Breast epithelium (tissue), 4 donors: ENCODE measurements at regions not wholly inside any gene's neighbourhood (a gene's known extent, or its start where the extent isn't known, plus 50 kb on each side); places are given as distances from the start of the nearest gene placed in this dataset.

Source experiments
- DNase-seq, 2 donors: peaks; one replicate each; pipeline ENCODE4 v3.0.0-alpha.2; 2019; ENCODE audit warnings: low spot score in 2 of 2
- H3K27ac ChIP-seq, 2 donors: fragments of 200-600 bp; sonication (generic) in 1 of 2; one replicate each; pipeline ENCODE4 v1.5.1; 2016 to 2019; ENCODE audit warnings: mild to moderate bottlenecking in 1 of 2
- H3K27me3 ChIP-seq, 2 donors: fragments of 200-600 bp; sonication (generic) in 1 of 2; one replicate each; pipeline versions ENCODE4 v1.5.1 to v1.6.0; 2017 to 2019; ENCODE audit warnings: control low read depth in 1 of 2, mild to moderate bottlenecking in 1 of 2
- H3K36me3 ChIP-seq: fragments of 200-600 bp; one replicate; pipeline ENCODE4 v1.5.1; 2019
- H3K4me1 ChIP-seq, 2 donors: fragments of 200-600 bp; sonication (generic); one replicate each; pipeline ENCODE4 v1.5.1; 2016 to 2019; ENCODE audit warnings: control low read depth in 1 of 2
- H3K4me3 ChIP-seq, 3 donors: fragments of 200-600 bp; sonication (generic); 1 replicate in 2 of 3; 2 replicates in 1 of 3; pipeline ENCODE4 v1.5.1; 2016 to 2019; ENCODE audit warnings: mild to moderate bottlenecking in 3 of 3, moderate library complexity in 2 of 3
- H3K9me3 ChIP-seq, 2 donors: fragments of 200-600 bp; sonication (generic) in 1 of 2; one replicate each; pipeline ENCODE4 v1.5.1; 2016 to 2019; ENCODE audit warnings: control low read depth in 1 of 2
- POLR2A ChIP-seq: fragments of 450-650 bp; IDR thresholded peaks from one replicate; pipeline ENCODE4 v1.6.1; 2016; ENCODE audit warnings: antibody characterized with exemption, mild to moderate bottlenecking, moderate library complexity
- POLR2AphosphoS5 ChIP-seq, 3 donors: sonication (generic); formaldehyde crosslinking; IDR thresholded peaks; one replicate each; pipeline ENCODE4 v1.6.1; 2017; ENCODE audit warnings: antibody characterized with exemption in 3 of 3
- intact Hi-C: fragments of 100-400 bp; cut with DNase I; formaldehyde crosslinking; loops from one replicate; pipeline ENCODE4 v1.15.1; 2023; ENCODE audit warnings: low total_unique reads
- TF ChIP-seq, protein P1 (sequence below), 3 donors: fragments of 450-650 bp; IDR thresholded peaks; one replicate each; pipeline ENCODE4 v1.5.1; 2016 to 2017; ENCODE audit warnings: antibody characterized with exemption in 3 of 3, mild to moderate bottlenecking in 3 of 3, moderate library complexity in 3 of 3

- Histone ChIP-seq H3K36me3 (no peaks in the 10 kb centered on the region), H3K4me1 (no peaks in the 10 kb centered on the region), H3K9me3 (no peaks in the 10 kb centered on the region), H3K27ac (no peak overlapping the region), H3K27me3 (no peaks in the 10 kb centered on the region), H3K4me3 (peak overlapping the region in 2 of 3 donors; percentile 12 to 21)
- intact Hi-C loops, result no loop called here
- DNase-seq, result no peak
- TF ChIP-seq, protein P1, sequence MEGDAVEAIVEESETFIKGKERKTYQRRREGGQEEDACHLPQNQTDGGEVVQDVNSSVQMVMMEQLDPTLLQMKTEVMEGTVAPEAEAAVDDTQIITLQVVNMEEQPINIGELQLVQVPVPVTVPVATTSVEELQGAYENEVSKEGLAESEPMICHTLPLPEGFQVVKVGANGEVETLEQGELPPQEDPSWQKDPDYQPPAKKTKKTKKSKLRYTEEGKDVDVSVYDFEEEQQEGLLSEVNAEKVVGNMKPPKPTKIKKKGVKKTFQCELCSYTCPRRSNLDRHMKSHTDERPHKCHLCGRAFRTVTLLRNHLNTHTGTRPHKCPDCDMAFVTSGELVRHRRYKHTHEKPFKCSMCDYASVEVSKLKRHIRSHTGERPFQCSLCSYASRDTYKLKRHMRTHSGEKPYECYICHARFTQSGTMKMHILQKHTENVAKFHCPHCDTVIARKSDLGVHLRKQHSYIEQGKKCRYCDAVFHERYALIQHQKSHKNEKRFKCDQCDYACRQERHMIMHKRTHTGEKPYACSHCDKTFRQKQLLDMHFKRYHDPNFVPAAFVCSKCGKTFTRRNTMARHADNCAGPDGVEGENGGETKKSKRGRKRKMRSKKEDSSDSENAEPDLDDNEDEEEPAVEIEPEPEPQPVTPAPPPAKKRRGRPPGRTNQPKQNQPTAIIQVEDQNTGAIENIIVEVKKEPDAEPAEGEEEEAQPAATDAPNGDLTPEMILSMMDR (IDR thresholded peaks at IDR 0.05), result no peak
These were observed 56.4 kb upstream of the SEC11C start for GRCh38 chr18:59083136-59083818.

DNA sequence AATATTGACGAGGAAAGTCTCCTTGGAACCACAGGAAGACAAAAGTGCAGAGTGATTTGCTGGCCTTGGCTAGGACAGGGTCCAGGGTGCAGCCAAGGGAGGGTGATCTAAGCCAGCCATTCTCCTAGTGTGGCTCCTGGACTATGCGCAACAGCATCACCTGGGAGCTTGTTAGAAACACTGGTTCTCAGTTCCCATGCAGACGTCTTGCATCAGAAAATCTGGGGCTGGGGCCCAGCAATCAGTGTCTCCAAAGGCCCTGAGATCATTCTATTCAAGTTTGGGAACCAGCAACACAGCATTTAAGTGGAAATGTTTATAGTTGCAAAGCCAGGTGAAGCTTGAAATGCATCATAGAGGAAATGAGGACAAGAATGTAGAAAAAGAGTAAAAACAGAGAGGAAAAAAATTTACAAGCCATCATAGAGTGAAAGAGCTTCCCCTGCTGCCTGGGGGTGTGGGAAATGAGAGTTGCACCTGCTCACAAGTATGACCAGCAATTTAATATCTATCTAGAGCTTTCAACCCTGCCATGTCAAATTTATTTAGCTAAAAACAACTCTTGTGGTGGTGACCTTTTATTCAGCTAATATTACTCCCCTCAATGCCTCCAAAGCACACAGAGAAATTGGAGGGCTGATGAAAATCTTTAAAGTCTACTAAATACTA, 54.4 kb upstream of the SEC11C start:
- intact Hi-C loops, result no loop called here
- Histone ChIP-seq H3K36me3 (no peaks in the 10 kb centered on the region), H3K4me1 (no peaks in the 10 kb centered on the region), H3K27me3 (no peaks in the 10 kb centered on the region), H3K9me3 (no peaks in the 10 kb centered on the region), H3K4me3 (no peak overlapping the region), H3K27ac (no peak overlapping the region)
- DNase-seq, result no peak
- TF ChIP-seq POLR2A (no peak), POLR2AphosphoS5 (IDR thresholded peaks at IDR 0.05) (no peak)
- TF ChIP-seq, protein P1 (IDR thresholded peaks at IDR 0.05), result no peak

DNA sequence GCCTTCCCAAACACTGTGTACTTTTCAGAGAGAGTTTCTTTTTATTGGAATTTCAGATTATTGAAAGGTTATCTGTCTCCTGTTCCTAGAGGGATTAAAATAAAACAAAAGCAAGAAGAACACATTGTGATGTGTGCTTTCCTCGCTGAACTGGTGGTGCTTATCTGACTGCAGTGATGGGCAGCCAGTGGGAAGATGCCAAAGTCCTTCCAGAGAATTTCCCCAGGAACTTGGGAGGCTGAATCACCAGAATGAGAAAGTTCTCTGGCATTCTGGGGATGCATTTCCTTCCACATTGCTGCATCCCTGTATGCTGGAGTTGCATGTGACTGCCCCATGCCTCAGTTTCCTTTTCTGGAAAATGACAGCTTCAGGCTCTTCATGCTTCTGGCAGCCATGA, 53.9 kb upstream of the SEC11C start:
- TF ChIP-seq, protein P1 (IDR thresholded peaks at IDR 0.05), result no peak
- TF ChIP-seq POLR2A, result no peak
- no peak for TF ChIP-seq POLR2AphosphoS5 (IDR thresholded peaks at IDR 0.05)
- H3K9me3 ChIP-seq, result no peaks in the 10 kb centered on the region
- H3K4me1 ChIP-seq, result no peaks in the 10 kb centered on the region
- intact Hi-C loops, result no loop called here
- no peaks in the 10 kb centered on the region for H3K36me3 ChIP-seq
- H3K27me3 ChIP-seq, result no peaks in the 10 kb centered on the region
- H3K27ac ChIP-seq, result no peak overlapping the region
- DNase-seq, result no peak
- no peak overlapping the region for H3K4me3 ChIP-seq

- Histone ChIP-seq H3K4me1 (no peaks in the 10 kb centered on the region), H3K36me3 (no peaks in the 10 kb centered on the region), H3K9me3 (no peaks in the 10 kb centered on the region), H3K27ac (no peak overlapping the region), H3K27me3 (no peaks in the 10 kb centered on the region), H3K4me3 (no peak overlapping the region)
- TF ChIP-seq, protein P1 (IDR thresholded peaks at IDR 0.05), result no peak
- no peak for TF ChIP-seq POLR2A
- no peak for TF ChIP-seq POLR2AphosphoS5 (IDR thresholded peaks at IDR 0.05)
- no peak for DNase-seq
- intact Hi-C loops, result no loop called here
These were observed 53.2 kb upstream of the SEC11C start for GRCh38 chr18:59086522-59086921.

DNA sequence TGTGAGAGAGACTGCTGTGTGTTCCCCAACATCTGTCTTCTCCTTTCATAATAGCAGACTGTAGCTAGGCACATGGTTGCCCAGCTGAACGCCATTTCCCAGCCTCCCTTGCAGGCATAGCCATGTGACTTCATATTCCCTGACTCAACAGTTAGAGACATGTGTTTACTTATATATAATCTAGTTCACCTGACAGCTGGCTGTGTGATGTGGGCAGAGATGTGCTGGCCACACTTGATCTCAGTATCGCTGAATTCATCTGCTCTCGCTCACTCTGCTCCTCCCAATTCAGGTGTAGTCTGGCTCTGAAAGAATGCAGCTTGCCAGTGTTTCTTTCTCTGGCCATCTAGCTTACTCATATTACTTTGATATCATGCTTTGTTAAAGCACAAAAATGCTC, 52.3 kb upstream of the SEC11C start:
- intact Hi-C loops, result no loop called here
- Histone ChIP-seq H3K4me3 (no peak overlapping the region), H3K27ac (no peak overlapping the region), H3K27me3 (no peaks in the 10 kb centered on the region), H3K9me3 (no peaks in the 10 kb centered on the region), H3K36me3 (no peaks in the 10 kb centered on the region), H3K4me1 (no peaks in the 10 kb centered on the region)
- no peak for DNase-seq
- TF ChIP-seq, protein P1 (IDR thresholded peaks at IDR 0.05), result no peak
- TF ChIP-seq POLR2A (no peak), POLR2AphosphoS5 (IDR thresholded peaks at IDR 0.05) (no peak)
